ENCODE measurements at regions not wholly inside any gene's neighbourhood (a gene's known extent, or its start where the extent isn't known, plus 50 kb on each side); places are given as distances from the start of the nearest gene placed in this dataset.

GRCh38 chr4:125832161-125832560, 517.4 kb downstream of the FAT4 start:
- DNase-seq: no peak

GRCh38 chr4:125836597-125837195, 521.9 kb downstream of the FAT4 start:
- no peak for DNase-seq

- no peak for DNase-seq
Observed at GRCh38 chr4:125837493-125838201, 522.9 kb downstream of the FAT4 start.

GRCh38 chr4:125838202-125838601, 523.4 kb downstream of the FAT4 start:
- DNase-seq: no peak

- DNase-seq: no peak
Observed at GRCh38 chr4:125838924-125839323, 524.2 kb downstream of the FAT4 start.

GRCh38 chr4:125843947-125844346, 529.2 kb downstream of the FAT4 start:
- no peak for DNase-seq

- no peak for DNase-seq
Observed at GRCh38 chr4:125847518-125847917, 532.8 kb downstream of the FAT4 start.

GRCh38 chr4:125849869-125850268, 535.1 kb downstream of the FAT4 start:
- no peak for DNase-seq

- DNase-seq: no peak
Observed at GRCh38 chr4:125891597-125892258, 577.0 kb downstream of the FAT4 start.

GRCh38 chr4:125904802-125905201, 590.0 kb downstream of the FAT4 start:
- DNase-seq: no peak

GRCh38 chr4:125911058-125911457, 596.3 kb downstream of the FAT4 start:
- DNase-seq: no peak

- no peak for DNase-seq
Observed at GRCh38 chr4:125911481-125911880, 596.7 kb downstream of the FAT4 start.

- no peak for DNase-seq
Observed at GRCh38 chr4:125917559-125917958, 602.8 kb downstream of the FAT4 start.

- no peak for DNase-seq
Observed at GRCh38 chr4:125928652-125929051, 613.9 kb downstream of the FAT4 start.

- no peak for DNase-seq
Observed at GRCh38 chr4:125938541-125938940, 623.8 kb downstream of the FAT4 start.

- no peak for DNase-seq
Observed at GRCh38 chr4:125940426-125940825, 625.7 kb downstream of the FAT4 start.

GRCh38 chr4:125944966-125945365, 630.2 kb downstream of the FAT4 start:
- DNase-seq: no peak

- DNase-seq: no peak
Observed at GRCh38 chr4:125948021-125948420, 633.3 kb downstream of the FAT4 start.

GRCh38 chr4:125951261-125951887, 636.6 kb downstream of the FAT4 start:
- DNase-seq: no peak

- DNase-seq: no peak
Observed at GRCh38 chr4:125952631-125953030, 637.9 kb downstream of the FAT4 start.

- no peak for DNase-seq
Observed at GRCh38 chr4:125956276-125956675, 641.5 kb downstream of the FAT4 start.

GRCh38 chr4:125958519-125958918, 643.8 kb downstream of the FAT4 start:
- no peak for DNase-seq

- no peak for DNase-seq
Observed at GRCh38 chr4:125961626-125962025, 646.9 kb downstream of the FAT4 start.

GRCh38 chr4:125975861-125976397, 661.2 kb downstream of the FAT4 start:
- DNase-seq: no peak

Measured in NCI-H1048 (cell line).